HCT116 (cell line): ENCODE measurements at regions not wholly inside any gene's neighbourhood (a gene's known extent, or its start where the extent isn't known, plus 50 kb on each side); places are given as distances from the start of the nearest gene placed in this dataset.

ENCODE experiments used
- ATAC-seq: fragments of 200-7000 bp; cut with Tn5 transposase; 2 replicates; pipeline ENCODE4 v1.9.1; 2020; ENCODE audit warnings: mild to moderate bottlenecking, moderate library complexity
- BruUV-seq: library from RNA; stranded (reverse); fragments of 400-500 nt; replicated peaks from 2 replicates; lab custom pipeline; 2021; lab: Mats Ljungman, UMichigan
- CTCF ChIA-PET: fragments of 300-600 bp; sonication (Branson Sonifier 250); formaldehyde crosslinking; loops from one replicate; lab custom pipeline; 2021; ENCODE audit warnings: antibody characterized with exemption; lab: Charles Lee
- POLR2A ChIA-PET: fragments of 300-600, 350-600 bp; sonication (Branson Sonifier 250); formaldehyde crosslinking; loops from one replicate; lab custom pipeline; 2021; ENCODE audit warnings: antibody characterized with exemption; lab: Charles Lee
- RAD21 ChIA-PET, 2 experiments: fragments of 300-600 bp; sonication (Branson Sonifier 250); formaldehyde crosslinking; loops; one replicate each; lab custom pipeline; 2023; ENCODE audit warnings: low total read pairs in 2 of 2; ENCODE audit not compliant: uncharacterized antibody in 2 of 2, unreplicated experiment in 2 of 2, low non-redundant PET in 1 of 2; lab: Charles Lee
- DNase-seq: peaks from one replicate; pipeline ENCODE4 v3.0.0-alpha.2; 2010; ENCODE audit warnings: low read depth, low spot score
- H2AFZ ChIP-seq: fragments of 200-600 bp; shearing (Covaris generic), sonication (generic); 2 replicates; pipeline ENCODE4 v1.6.1; 2017; ENCODE audit warnings: low read depth, mixed run types, mixed read lengths, antibody characterized with exemption, low read length; ENCODE audit not compliant: poor library complexity, severe bottlenecking
- H3K27ac ChIP-seq: 2 replicates; pipeline ENCODE4 v1.5.1; 2012; ENCODE audit warnings: low read depth, low read length
- H3K27me3 ChIP-seq: fragments of 200-600 bp; sonication (generic); 2 replicates; pipeline ENCODE4 v1.6.1; 2016; ENCODE audit warnings: mixed run types, low read length, mixed read lengths; ENCODE audit not compliant: insufficient read depth
- H3K36me3 ChIP-seq, 2 experiments: fragments of 200-500 bp in 1 of 2; fragments of 200-600 bp in 1 of 2; sonication (Bioruptor generic) in 1 of 2; sonication (generic) in 1 of 2; 2 replicates each; pipeline versions ENCODE4 v1.5.1 to v1.6.1; 2014 to 2016; ENCODE audit warnings: low read length in 2 of 2, inconsistent platforms in 1 of 2, mixed read lengths in 1 of 2, mixed run types in 1 of 2; ENCODE audit not compliant: insufficient read depth in 2 of 2, control insufficient read depth in 1 of 2
- H3K4me1 ChIP-seq, 2 experiments: fragments of 200-600 bp in 1 of 2; sonication (generic) in 1 of 2; 2 replicates each; pipeline versions ENCODE4 v1.5.1 to v1.6.1; 2012 to 2017; ENCODE audit warnings: low read length in 2 of 2, inconsistent platforms in 1 of 2, mild to moderate bottlenecking in 1 of 2, mixed read lengths in 1 of 2, mixed run types in 1 of 2, moderate library complexity in 1 of 2; ENCODE audit not compliant: insufficient read depth in 2 of 2, control insufficient read depth in 1 of 2
- H3K4me2 ChIP-seq: fragments of 200-600 bp; sonication (generic); 2 replicates; pipeline ENCODE4 v1.6.1; 2017; ENCODE audit warnings: mixed run types, low read length, mixed read lengths
- H3K4me3 ChIP-seq, 2 experiments: fragments of 200-600 bp in 1 of 2; sonication (generic) in 1 of 2; replicated peaks in 1 of 2; 2 replicates each; pipeline ENCODE4 v1.5.1; 2011 to 2016; ENCODE audit warnings: low read length in 2 of 2, control low read depth in 1 of 2, low read depth in 1 of 2, mild to moderate bottlenecking in 1 of 2, mixed read lengths in 1 of 2, mixed run types in 1 of 2
- H3K79me2 ChIP-seq: fragments of 200-600 bp; sonication (generic); 2 replicates; pipeline ENCODE4 v1.6.1; 2017; ENCODE audit warnings: mild to moderate bottlenecking, mixed run types, low read length, moderate library complexity, mixed read lengths; ENCODE audit not compliant: insufficient read depth
- H3K9ac ChIP-seq: fragments of 200-600 bp; sonication (generic); 2 replicates; pipeline ENCODE4 v1.6.1; 2016; ENCODE audit warnings: low read length, mixed read lengths
- H3K9me2 ChIP-seq: fragments of 200-600 bp; sonication (generic), shearing (Covaris generic); 2 replicates; pipeline ENCODE4 v1.6.1; 2017; ENCODE audit warnings: mixed run types, mild to moderate bottlenecking, moderate library complexity; ENCODE audit not compliant: insufficient read depth
- H3K9me3 ChIP-seq, 2 experiments: fragments of 200-500 bp in 1 of 2; fragments of 200-600 bp in 1 of 2; sonication (Bioruptor generic) in 1 of 2; sonication (generic) in 1 of 2; 2 replicates each; pipeline ENCODE4 v1.6.1; 2014 to 2017; ENCODE audit warnings: low read length in 2 of 2, mixed read lengths in 2 of 2, inconsistent platforms in 1 of 2, low read depth in 1 of 2, mild to moderate bottlenecking in 1 of 2, mixed run types in 1 of 2, moderate library complexity in 1 of 2; ENCODE audit not compliant: control insufficient read depth in 1 of 2, insufficient read depth in 1 of 2
- H4K20me1 ChIP-seq: fragments of 200-600 bp; sonication (generic), shearing (Covaris generic); 2 replicates; pipeline ENCODE4 v1.6.1; 2017; ENCODE audit warnings: mixed run types, mild to moderate bottlenecking, moderate library complexity; ENCODE audit not compliant: insufficient read depth
- CEBPB ChIP-seq: IDR thresholded peaks from 2 replicates; pipeline ENCODE4 v1.6.1; 2012; ENCODE audit warnings: low read depth
- EGR1 ChIP-seq: IDR thresholded peaks from 2 replicates; pipeline ENCODE4 v1.6.1; 2012; ENCODE audit warnings: low read depth
- EZH2 ChIP-seq: fragments of 200-600 bp; sonication (generic); IDR thresholded peaks from 2 replicates; pipeline ENCODE4 v1.6.1; 2017; ENCODE audit warnings: antibody characterized with exemption, mixed run types
- RAD21 ChIP-seq: IDR thresholded peaks from 2 replicates; pipeline ENCODE4 v1.6.1; 2012; ENCODE audit warnings: low read depth, mild to moderate bottlenecking
- SIN3A ChIP-seq: IDR thresholded peaks from 2 replicates; pipeline ENCODE4 v1.6.1; 2012; ENCODE audit warnings: low read depth
- TCF7L2 ChIP-seq: IDR thresholded peaks from 2 replicates; pipeline ENCODE4 v1.7.0; 2011; ENCODE audit warnings: borderline replicate concordance, inconsistent platforms; ENCODE audit not compliant: insufficient read depth, insufficient read length; ENCODE audit errors: extremely low read depth
- ZFX ChIP-seq: fragments of 450-650 bp; IDR thresholded peaks from 2 replicates; pipeline ENCODE4 v1.6.1; 2017
- intact Hi-C: fragments of 100-400 bp; cut with micrococcal nuclease; formaldehyde crosslinking; loops from 2 replicates; pipeline ENCODE4 v1.10.0; 2022

DNA sequence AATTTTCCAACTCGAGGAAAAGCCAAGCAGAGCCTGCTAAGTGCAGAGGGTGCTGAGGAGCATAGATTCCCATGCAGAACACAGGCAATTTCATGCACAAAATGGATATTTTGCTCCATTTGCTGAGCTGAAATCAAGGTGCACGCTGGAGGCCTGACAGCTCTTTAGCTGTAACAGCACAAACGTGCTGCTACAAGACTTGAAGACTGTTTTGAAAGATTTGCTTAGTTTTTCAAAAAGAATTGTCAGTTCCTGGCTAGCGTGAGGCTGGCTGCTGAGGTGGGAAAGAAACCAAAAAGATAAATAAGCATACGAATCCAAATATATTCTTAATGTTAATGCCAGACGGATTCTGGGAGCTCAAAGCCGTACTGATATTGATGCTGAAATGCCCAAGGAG, 309.0 kb upstream of the MAF start:
- Histone ChIP-seq H2AFZ (no peak overlapping the region), H3K27me3 (no peaks in the 10 kb centered on the region), H3K9ac (no peak overlapping the region), H3K9me2 (no peaks in the 10 kb centered on the region), H3K79me2 (no peaks in the 10 kb centered on the region), H3K36me3 (no peaks in the 10 kb centered on the region), H3K4me3 (no peak overlapping the region), H3K9me3 (peaks cover 34 to 44% of the 10 kb centered on the region in 2 experiments; a peak in 3 of 4 replicates), H3K4me2 (no peak overlapping the region), H3K27ac (no peak overlapping the region), H4K20me1 (no peaks in the 10 kb centered on the region), H3K4me1 (no peaks in the 10 kb centered on the region)
- TF ChIP-seq ZFX: no peak
- no peak for TF ChIP-seq RAD21
- TF ChIP-seq TCF7L2: no peak
- TF ChIP-seq CEBPB: no peak
- ChIA-PET POLR2A (no interaction called here), CTCF (no interaction called here), RAD21 (no interaction called here)
- ATAC-seq: no peak
- intact Hi-C loops: no loop called here
- no TSS peak for BruUV-seq
- DNase-seq: no peak

GRCh38 chr16:79903471-79903870, 302.9 kb upstream of the MAF start:
- Histone ChIP-seq H3K4me1 (no peaks in the 10 kb centered on the region), H3K79me2 (no peaks in the 10 kb centered on the region), H3K27ac (no peak overlapping the region), H4K20me1 (no peaks in the 10 kb centered on the region), H3K36me3 (no peaks in the 10 kb centered on the region), H3K9me2 (no peaks in the 10 kb centered on the region), H3K4me2 (no peak overlapping the region), H3K9me3 (peaks cover 49 to 63% of the 10 kb centered on the region in 2 experiments; a peak in 2 of 4 replicates), H3K27me3 (no peaks in the 10 kb centered on the region), H3K4me3 (no peak overlapping the region), H3K9ac (no peak overlapping the region), H2AFZ (no peak overlapping the region)
- DNase-seq (no peak), ATAC-seq (no peak)
- ChIA-PET POLR2A (no interaction called here), RAD21 (no interaction called here), CTCF (no interaction called here)
- BruUV-seq: no TSS peak
- TF ChIP-seq EGR1 (no peak), SIN3A (no peak), EZH2 (no peak)
- intact Hi-C loops: no loop called here
